Ishikawa (cell line): ENCODE measurements at regions not wholly inside any gene's neighbourhood (a gene's known extent, or its start where the extent isn't known, plus 50 kb on each side); places are given as distances from the start of the nearest gene placed in this dataset.

Experiments
- CEBPB ChIP-seq: IDR thresholded peaks from 2 replicates; pipeline ENCODE4 v1.6.1; 2012
- CREB1 ChIP-seq: IDR thresholded peaks from 2 replicates; pipeline ENCODE4 v1.6.1; 2012; ENCODE audit warnings: low read depth
- EGR1 ChIP-seq: IDR thresholded peaks from 2 replicates; pipeline ENCODE4 v1.6.1; 2012
- EP300 ChIP-seq: IDR thresholded peaks from 2 replicates; pipeline ENCODE4 v1.6.1; 2012; ENCODE audit warnings: borderline replicate concordance
- FOXM1 ChIP-seq: IDR thresholded peaks from 2 replicates; pipeline ENCODE4 v1.6.1; 2012; ENCODE audit warnings: low read depth, borderline replicate concordance
- MAX ChIP-seq: IDR thresholded peaks from 2 replicates; pipeline ENCODE4 v1.6.1; 2012
- NFIC ChIP-seq: IDR thresholded peaks from 2 replicates; pipeline ENCODE4 v1.6.1; 2012
- RAD21 ChIP-seq: IDR thresholded peaks from 2 replicates; pipeline ENCODE4 v1.6.1; 2012; ENCODE audit warnings: low read depth
- REST ChIP-seq: IDR thresholded peaks from 2 replicates; pipeline ENCODE4 v1.6.1; 2012; ENCODE audit warnings: low read depth, mild to moderate bottlenecking
- TAF1 ChIP-seq: IDR thresholded peaks from 2 replicates; pipeline ENCODE4 v1.6.1; 2012; ENCODE audit warnings: low read depth, mild to moderate bottlenecking
- TCF12 ChIP-seq: IDR thresholded peaks from 2 replicates; pipeline ENCODE4 v1.6.1; 2012; ENCODE audit warnings: low read depth
- TEAD4 ChIP-seq: IDR thresholded peaks from 2 replicates; pipeline ENCODE4 v1.6.1; 2012
- USF1 ChIP-seq: IDR thresholded peaks from 2 replicates; pipeline ENCODE4 v1.6.1; 2012
- YY1 ChIP-seq: IDR thresholded peaks from 2 replicates; pipeline ENCODE4 v1.6.1; 2012; ENCODE audit warnings: low read depth
- ZBTB7A ChIP-seq: IDR thresholded peaks from 2 replicates; pipeline ENCODE4 v1.6.1; 2012; ENCODE audit warnings: low read depth

GRCh38 chr1:112841825-112842224 is 114.2 kb downstream of the SLC16A1 start:
- TF ChIP-seq USF1 = no peak
- TF ChIP-seq YY1 = no peak
- no peak for TF ChIP-seq FOXM1
- TF ChIP-seq ZBTB7A = no peak
- no peak for TF ChIP-seq CREB1
- TF ChIP-seq NFIC = no peak
- no peak for TF ChIP-seq REST
- TF ChIP-seq EGR1 = no peak
- no peak for TF ChIP-seq MAX
- TF ChIP-seq RAD21 = no peak
- TF ChIP-seq TAF1 = no peak
- TF ChIP-seq TEAD4 = no peak
- TF ChIP-seq EP300 = no peak
- no peak for TF ChIP-seq TCF12
- TF ChIP-seq CEBPB = no peak

GRCh38 chr1:112840631-112841624 is 115.1 kb downstream of the SLC16A1 start:
- no peak for TF ChIP-seq TEAD4
- no peak for TF ChIP-seq CREB1
- no peak for TF ChIP-seq TAF1
- TF ChIP-seq USF1 = no peak
- TF ChIP-seq REST = no peak
- no peak for TF ChIP-seq EGR1
- no peak for TF ChIP-seq YY1
- no peak for TF ChIP-seq EP300
- TF ChIP-seq RAD21 = no peak
- TF ChIP-seq MAX = no peak
- no peak for TF ChIP-seq NFIC
- TF ChIP-seq TCF12 = no peak
- no peak for TF ChIP-seq ZBTB7A

- no peak for TF ChIP-seq ZBTB7A
- no peak for TF ChIP-seq YY1
- no peak for TF ChIP-seq NFIC
- no peak for TF ChIP-seq REST
- TF ChIP-seq TEAD4 = no peak
- no peak for TF ChIP-seq EP300
Observed at GRCh38 chr1:112836642-112837041, 119.4 kb downstream of the SLC16A1 start.

- no peak for TF ChIP-seq RAD21
- TF ChIP-seq MAX = no peak
- no peak for TF ChIP-seq CREB1
- TF ChIP-seq EP300 = no peak
- TF ChIP-seq TCF12 = no peak
- TF ChIP-seq USF1 = no peak
- TF ChIP-seq YY1 = no peak
- no peak for TF ChIP-seq TEAD4
- no peak for TF ChIP-seq ZBTB7A
- no peak for TF ChIP-seq CEBPB
- no peak for TF ChIP-seq NFIC
- no peak for TF ChIP-seq TAF1
- no peak for TF ChIP-seq FOXM1
- no peak for TF ChIP-seq REST
- no peak for TF ChIP-seq EGR1
Observed at GRCh38 chr1:112833806-112834205, 118.7 kb upstream of the PPM1J start.
